A673 (cell line): ENCODE measurements at regions not wholly inside any gene's neighbourhood (a gene's known extent, or its start where the extent isn't known, plus 50 kb on each side); places are given as distances from the start of the nearest gene placed in this dataset.

ENCODE experiments used
- BruUV-seq: library from RNA; stranded (reverse); fragments of 400-500 nt; replicated peaks from 2 replicates; lab custom pipeline; 2021; lab: Mats Ljungman, UMichigan
- CTCF ChIA-PET: fragments of 300-600 bp; sonication (Branson Sonifier 250); formaldehyde crosslinking; loops from one replicate; lab custom pipeline; 2022; ENCODE audit warnings: antibody characterized with exemption; lab: Charles Lee
- POLR2A ChIA-PET: fragments of 300-600 bp; sonication (Branson Sonifier 250); formaldehyde crosslinking; loops from one replicate; lab custom pipeline; 2022; ENCODE audit warnings: antibody characterized with exemption; ENCODE audit not compliant: low non-redundant PET; lab: Charles Lee
- DNase-seq: peaks from one replicate; pipeline ENCODE4 v3.0.0-alpha.2; 2015; ENCODE audit warnings: low spot score
- H3K27ac ChIP-seq: fragments of 200-600 bp; sonication (generic); 2 replicates; pipeline ENCODE4 v1.5.1; 2016; ENCODE audit warnings: mixed run types, low read depth, mild to moderate bottlenecking, mixed read lengths, antibody characterized with exemption, low read length; ENCODE audit not compliant: poor library complexity, severe bottlenecking
- H3K27me3 ChIP-seq: fragments of 200-600 bp; sonication (generic); replicated peaks from 2 replicates; pipeline ENCODE4 v1.6.1; 2017; ENCODE audit warnings: mixed run types, low read depth, mild to moderate bottlenecking, mixed read lengths, antibody characterized with exemption, low read length; ENCODE audit not compliant: insufficient read depth, poor library complexity
- H3K36me3 ChIP-seq: fragments of 200-600 bp; sonication (generic); 2 replicates; pipeline ENCODE4 v1.6.1; 2016; ENCODE audit warnings: mixed run types, mild to moderate bottlenecking, mixed read lengths, antibody characterized with exemption, low read length; ENCODE audit not compliant: insufficient read depth, poor library complexity, severe bottlenecking
- H3K4me1 ChIP-seq: fragments of 200-600 bp; sonication (generic); 2 replicates; pipeline ENCODE4 v1.6.1; 2017; ENCODE audit warnings: mixed run types, mild to moderate bottlenecking, mixed read lengths, antibody characterized with exemption, low read length; ENCODE audit not compliant: insufficient read depth, poor library complexity, severe bottlenecking
- H3K4me3 ChIP-seq: fragments of 200-600 bp; sonication (generic); 2 replicates; pipeline ENCODE4 v1.5.1; 2016; ENCODE audit warnings: low read depth, mixed run types, mild to moderate bottlenecking, mixed read lengths, low read length; ENCODE audit not compliant: poor library complexity, severe bottlenecking
- H3K9me3 ChIP-seq: fragments of 200-600 bp; sonication (generic); 2 replicates; pipeline ENCODE4 v1.6.1; 2016; ENCODE audit warnings: mixed run types, low read depth, mild to moderate bottlenecking, mixed read lengths, antibody characterized with exemption, low read length; ENCODE audit not compliant: poor library complexity, severe bottlenecking
- CTCF ChIP-seq: fragments of 300-800, 200-600 bp; sonication (generic); conservative IDR thresholded peaks from 2 replicates; pipeline ENCODE4 v1.5.1; 2017; ENCODE audit warnings: low read depth, mild to moderate bottlenecking, antibody characterized with exemption, low read length, moderate library complexity, mixed read lengths
- EZH2 ChIP-seq: fragments of 200-600 bp; sonication (generic); IDR thresholded peaks from 2 replicates; pipeline ENCODE4 v1.6.1; 2017; ENCODE audit warnings: borderline replicate concordance, low read depth, mild to moderate bottlenecking, mixed read lengths, antibody characterized with exemption, low read length; ENCODE audit not compliant: poor library complexity, severe bottlenecking
- intact Hi-C: fragments of 100-400 bp; cut with micrococcal nuclease; formaldehyde crosslinking; loops from one replicate; pipeline ENCODE4 v1.10.0; 2022; ENCODE audit not compliant: unreplicated experiment

GRCh38 chr4:77493829-77494551 lies 111.6 kb upstream of the CXCL13 start:
- H3K27ac ChIP-seq, result no peak overlapping the region
- TF ChIP-seq CTCF (no peak), EZH2 (no peak)
- H3K27me3 ChIP-seq, result no peaks in the 10 kb centered on the region
- ChIA-PET CTCF (no interaction called here), POLR2A (no interaction called here)
- DNase-seq, result no peak
- H3K4me1 ChIP-seq, result no peaks in the 10 kb centered on the region
- H3K36me3 ChIP-seq, result no peaks in the 10 kb centered on the region
- H3K9me3 ChIP-seq, result no peaks in the 10 kb centered on the region
- BruUV-seq, result no TSS peak
- H3K4me3 ChIP-seq, result no peak overlapping the region
- intact Hi-C loops, result no loop called here

- H3K9me3 ChIP-seq, result no peaks in the 10 kb centered on the region
- ChIA-PET POLR2A (no interaction called here), CTCF (no interaction called here)
- H3K36me3 ChIP-seq, result no peaks in the 10 kb centered on the region
- H3K4me1 ChIP-seq, result no peaks in the 10 kb centered on the region
- no peaks in the 10 kb centered on the region for H3K27me3 ChIP-seq
- no TSS peak for BruUV-seq
- no peak for TF ChIP-seq EZH2
- H3K27ac ChIP-seq, result no peak overlapping the region
- intact Hi-C loops, result no loop called here
- H3K4me3 ChIP-seq, result no peak overlapping the region
- DNase-seq, result peak; percentile 36
Measured at GRCh38 chr4:77496457-77496856, 109.2 kb upstream of the CXCL13 start.

DNA sequence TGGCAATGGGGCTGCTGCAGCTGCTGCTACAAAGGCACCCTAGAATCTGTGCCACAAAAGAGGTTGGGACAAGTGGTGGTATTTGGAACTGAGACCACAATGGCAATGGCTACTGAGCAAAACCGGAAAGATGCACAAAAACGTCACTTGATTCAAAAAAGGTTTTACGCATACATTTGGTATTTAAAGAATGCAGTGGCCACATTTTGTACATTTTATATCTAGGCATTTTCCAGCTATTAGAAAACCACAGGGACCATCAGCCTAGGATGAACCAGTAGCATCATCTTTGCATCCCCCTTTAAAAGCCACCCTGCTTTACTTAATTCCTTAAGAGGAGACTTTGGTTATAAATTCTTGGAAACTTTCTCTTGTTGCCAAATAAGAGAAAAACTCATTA lies 104.8 kb upstream of the CXCL13 start:
- H3K27me3 ChIP-seq, result no peaks in the 10 kb centered on the region
- DNase-seq, result peak; percentile 3
- H3K36me3 ChIP-seq, result no peaks in the 10 kb centered on the region
- no peak overlapping the region for H3K27ac ChIP-seq
- H3K9me3 ChIP-seq, result no peaks in the 10 kb centered on the region
- intact Hi-C loops, result no loop called here
- TF ChIP-seq EZH2, result no peak
- TF ChIP-seq CTCF, result no peak
- CTCF ChIA-PET, result no interaction called here
- POLR2A ChIA-PET, result no interaction called here
- no TSS peak for BruUV-seq
- H3K4me3 ChIP-seq, result no peak overlapping the region
- H3K4me1 ChIP-seq, result no peaks in the 10 kb centered on the region

GRCh38 chr4:77501240-77501639 lies 104.4 kb upstream of the CXCL13 start:
- no peaks in the 10 kb centered on the region for H3K4me1 ChIP-seq
- H3K4me3 ChIP-seq, result no peak overlapping the region
- no TSS peak for BruUV-seq
- intact Hi-C loops, result no loop called here
- no peaks in the 10 kb centered on the region for H3K36me3 ChIP-seq
- POLR2A ChIA-PET, result no interaction called here
- TF ChIP-seq CTCF (no peak), EZH2 (no peak)
- CTCF ChIA-PET, result no interaction called here
- H3K27ac ChIP-seq, result no peak overlapping the region
- DNase-seq, result peak; percentile 18
- no peaks in the 10 kb centered on the region for H3K9me3 ChIP-seq
- no peaks in the 10 kb centered on the region for H3K27me3 ChIP-seq
